ENCODE measurements at regions not wholly inside any gene's neighbourhood (a gene's known extent, or its start where the extent isn't known, plus 50 kb on each side); places are given as distances from the start of the nearest gene placed in this dataset.

GRCh38 chr1:55447488-55447887 is 232.3 kb upstream of the USP24 start:
- peaks cover 0 to 2% of the 10 kb centered on the region in 2 experiments for H3K27me3 ChIP-seq (replicated peaks in 1 of 2; ENCODE audit: control insufficient read depth in 2 of 2, extremely low read depth in 1 of 2, insufficient read depth in 2 of 2, low read length in 1 of 2)
- H3K4me3 ChIP-seq (ENCODE audit: control insufficient read depth in 1 of 2, extremely low read depth in 1 of 2, low read length in 1 of 2), result no peak overlapping the region
- H3K27ac ChIP-seq (ENCODE audit: low read length), result no peak overlapping the region
- no peaks in the 10 kb centered on the region for H3K36me3 ChIP-seq (ENCODE audit: control insufficient read depth in 2 of 2, extremely low read depth in 1 of 2, insufficient read depth in 1 of 2, low read length in 1 of 2)
- no peak for DNase-seq
- no peak overlapping the region for H3K4me3 Mint-ChIP-seq
- no peak overlapping the region for H3K27ac Mint-ChIP-seq
- no peaks in the 10 kb centered on the region for H3K9me3 ChIP-seq
- H3K4me1 Mint-ChIP-seq, result no peaks in the 10 kb centered on the region
- WGBS (ENCODE audit: insufficient coverage), result no CpG with 5 or more reads among the region's 2 CpGs
- H3K36me3 Mint-ChIP-seq, result no peaks in the 10 kb centered on the region
- peaks cover 4 to 19% of the 10 kb centered on the region in 2 donors for H3K27me3 Mint-ChIP-seq
- ChIA-PET CTCF (no interaction called here), POLR2A (no interaction called here)
- H3K4me1 ChIP-seq (ENCODE audit: control insufficient read depth in 1 of 2, extremely low read depth in 1 of 2, insufficient read depth in 2 of 2, low read length in 2 of 2), result no peaks in the 10 kb centered on the region
- H3K9me3 Mint-ChIP-seq, result no peaks in the 10 kb centered on the region
- ATAC-seq (replicated peaks in 1 of 4), result no peak

GRCh38 chr1:55446351-55446750 is 231.2 kb upstream of the USP24 start:
- Histone ChIP-seq H3K27me3 (replicated peaks in 1 of 2; ENCODE audit: control insufficient read depth in 2 of 2, extremely low read depth in 1 of 2, insufficient read depth in 2 of 2, low read length in 1 of 2) (peaks cover 0 to 2% of the 10 kb centered on the region in 2 experiments), H3K4me3 (ENCODE audit: control insufficient read depth in 1 of 2, extremely low read depth in 1 of 2, low read length in 1 of 2) (no peak overlapping the region), H3K27ac (ENCODE audit: low read length) (no peak overlapping the region), H3K4me1 (ENCODE audit: control insufficient read depth in 1 of 2, extremely low read depth in 1 of 2, insufficient read depth in 2 of 2, low read length in 2 of 2) (no peaks in the 10 kb centered on the region), H3K9me3 (no peaks in the 10 kb centered on the region), H3K36me3 (ENCODE audit: control insufficient read depth in 2 of 2, extremely low read depth in 1 of 2, insufficient read depth in 1 of 2, low read length in 1 of 2) (no peaks in the 10 kb centered on the region)
- ChIA-PET CTCF (no interaction called here), POLR2A (no interaction called here)
- Mint-ChIP-seq H3K36me3 (no peaks in the 10 kb centered on the region), H3K4me1 (no peaks in the 10 kb centered on the region), H3K27ac (no peak overlapping the region), H3K27me3 (peaks cover 2 to 16% of the 10 kb centered on the region in 2 donors), H3K9me3 (no peaks in the 10 kb centered on the region), H3K4me3 (no peak overlapping the region)
- no peak for DNase-seq
- no peak for ATAC-seq (replicated peaks in 1 of 4)
- no CpG with 5 or more reads among the region's 2 CpGs for WGBS (ENCODE audit: insufficient coverage)

GRCh38 chr1:55445416-55445815 is 230.3 kb upstream of the USP24 start:
- no peak overlapping the region for H3K27ac Mint-ChIP-seq
- WGBS (ENCODE audit: insufficient coverage), result 0% methylated on average over 1 of the region's 2 CpGs
- DNase-seq, result no peak
- no peaks in the 10 kb centered on the region for H3K9me3 ChIP-seq
- no peak for ATAC-seq (replicated peaks in 1 of 4)
- H3K4me3 Mint-ChIP-seq, result no peak overlapping the region
- H3K27me3 Mint-ChIP-seq, result peaks cover 2 to 13% of the 10 kb centered on the region in 2 donors
- no peaks in the 10 kb centered on the region for H3K4me1 Mint-ChIP-seq
- no peaks in the 10 kb centered on the region for H3K36me3 Mint-ChIP-seq
- no peaks in the 10 kb centered on the region for H3K4me1 ChIP-seq (ENCODE audit: control insufficient read depth in 1 of 2, extremely low read depth in 1 of 2, insufficient read depth in 2 of 2, low read length in 2 of 2)
- POLR2A ChIA-PET, result no interaction called here
- H3K4me3 ChIP-seq (ENCODE audit: control insufficient read depth in 1 of 2, extremely low read depth in 1 of 2, low read length in 1 of 2), result no peak overlapping the region
- no peak overlapping the region for H3K27ac ChIP-seq (ENCODE audit: low read length)
- H3K9me3 Mint-ChIP-seq, result no peaks in the 10 kb centered on the region
- H3K36me3 ChIP-seq (ENCODE audit: control insufficient read depth in 2 of 2, extremely low read depth in 1 of 2, insufficient read depth in 1 of 2, low read length in 1 of 2), result no peaks in the 10 kb centered on the region
- peaks cover 0 to 2% of the 10 kb centered on the region in 2 experiments for H3K27me3 ChIP-seq (replicated peaks in 1 of 2; ENCODE audit: control insufficient read depth in 2 of 2, extremely low read depth in 1 of 2, insufficient read depth in 2 of 2, low read length in 1 of 2)
- CTCF ChIA-PET, result no interaction called here

GRCh38 chr1:55444667-55445066 is 229.5 kb upstream of the USP24 start:
- POLR2A ChIA-PET, result no interaction called here
- peaks cover 2 to 10% of the 10 kb centered on the region in 2 donors for H3K27me3 Mint-ChIP-seq

GRCh38 chr1:55443175-55443915 is 228.2 kb upstream of the USP24 start:
- H3K4me3 Mint-ChIP-seq, result no peak overlapping the region
- peaks cover 2 to 9% of the 10 kb centered on the region in 2 donors for H3K27me3 Mint-ChIP-seq
- ATAC-seq (replicated peaks in 1 of 4) (no peak), DNase-seq (no peak)
- Histone ChIP-seq H3K36me3 (ENCODE audit: control insufficient read depth in 2 of 2, extremely low read depth in 1 of 2, insufficient read depth in 1 of 2, low read length in 1 of 2) (no peaks in the 10 kb centered on the region), H3K9me3 (no peaks in the 10 kb centered on the region), H3K27me3 (replicated peaks in 1 of 2; ENCODE audit: control insufficient read depth in 2 of 2, extremely low read depth in 1 of 2, insufficient read depth in 2 of 2, low read length in 1 of 2) (peaks cover 0 to 2% of the 10 kb centered on the region in 2 experiments), H3K4me3 (ENCODE audit: control insufficient read depth in 1 of 2, extremely low read depth in 1 of 2, low read length in 1 of 2) (no peak overlapping the region), H3K4me1 (ENCODE audit: control insufficient read depth in 1 of 2, extremely low read depth in 1 of 2, insufficient read depth in 2 of 2, low read length in 2 of 2) (no peaks in the 10 kb centered on the region), H3K27ac (ENCODE audit: low read length) (no peak overlapping the region)
- no peak overlapping the region for H3K27ac Mint-ChIP-seq
- 91% methylated on average over 6 of the region's 7 CpGs for WGBS (ENCODE audit: insufficient coverage)
- CTCF ChIA-PET, result no interaction called here
- H3K4me1 Mint-ChIP-seq, result no peaks in the 10 kb centered on the region
- H3K36me3 Mint-ChIP-seq, result no peaks in the 10 kb centered on the region
- H3K9me3 Mint-ChIP-seq, result peaks cover 0 to 3% (median 0%) of the 10 kb centered on the region in 3 donors
- POLR2A ChIA-PET, result no interaction called here

More at GRCh38 chr1:55444667-55445066, 229.5 kb upstream of the USP24 start:
- H3K9me3 ChIP-seq, result no peaks in the 10 kb centered on the region
- no peaks in the 10 kb centered on the region for H3K4me1 ChIP-seq (ENCODE audit: control insufficient read depth in 1 of 2, extremely low read depth in 1 of 2, insufficient read depth in 2 of 2, low read length in 2 of 2)
- Mint-ChIP-seq H3K27ac (no peak overlapping the region), H3K9me3 (no peaks in the 10 kb centered on the region), H3K4me3 (no peak overlapping the region), H3K36me3 (no peaks in the 10 kb centered on the region), H3K4me1 (no peaks in the 10 kb centered on the region)
- H3K27ac ChIP-seq (ENCODE audit: low read length), result no peak overlapping the region
- H3K27me3 ChIP-seq (replicated peaks in 1 of 2; ENCODE audit: control insufficient read depth in 2 of 2, extremely low read depth in 1 of 2, insufficient read depth in 2 of 2, low read length in 1 of 2), result peaks cover 0 to 2% of the 10 kb centered on the region in 2 experiments
- DNase-seq (no peak), ATAC-seq (replicated peaks in 1 of 4) (no peak)
- no CpG with 5 or more reads among the region's 1 CpG for WGBS (ENCODE audit: insufficient coverage)
- CTCF ChIA-PET, result no interaction called here
- H3K36me3 ChIP-seq (ENCODE audit: control insufficient read depth in 2 of 2, extremely low read depth in 1 of 2, insufficient read depth in 1 of 2, low read length in 1 of 2), result no peaks in the 10 kb centered on the region
- H3K4me3 ChIP-seq (ENCODE audit: control insufficient read depth in 1 of 2, extremely low read depth in 1 of 2, low read length in 1 of 2), result no peak overlapping the region

- Mint-ChIP-seq H3K9me3 (peaks cover 0 to 3% (median 0%) of the 10 kb centered on the region in 3 donors), H3K27me3 (peaks cover 2 to 5% of the 10 kb centered on the region in 2 donors), H3K4me1 (no peaks in the 10 kb centered on the region), H3K27ac (no peak overlapping the region), H3K4me3 (no peak overlapping the region), H3K36me3 (no peaks in the 10 kb centered on the region)
- Histone ChIP-seq H3K27ac (ENCODE audit: low read length) (no peak overlapping the region), H3K36me3 (ENCODE audit: control insufficient read depth in 2 of 2, extremely low read depth in 1 of 2, insufficient read depth in 1 of 2, low read length in 1 of 2) (no peaks in the 10 kb centered on the region), H3K27me3 (replicated peaks in 1 of 2; ENCODE audit: control insufficient read depth in 2 of 2, extremely low read depth in 1 of 2, insufficient read depth in 2 of 2, low read length in 1 of 2) (peaks cover 0 to 2% of the 10 kb centered on the region in 2 experiments), H3K4me3 (ENCODE audit: control insufficient read depth in 1 of 2, extremely low read depth in 1 of 2, low read length in 1 of 2) (no peak overlapping the region), H3K9me3 (no peaks in the 10 kb centered on the region), H3K4me1 (ENCODE audit: control insufficient read depth in 1 of 2, extremely low read depth in 1 of 2, insufficient read depth in 2 of 2, low read length in 2 of 2) (no peaks in the 10 kb centered on the region)
- ATAC-seq (replicated peaks in 1 of 4), result no peak
- no CpG with 5 or more reads among the region's 1 CpG for WGBS (ENCODE audit: insufficient coverage)
- no peak for DNase-seq
- POLR2A ChIA-PET, result no interaction called here
- CTCF ChIA-PET, result no interaction called here
Measured at GRCh38 chr1:55441489-55441888, 226.3 kb upstream of the USP24 start.

GRCh38 chr1:55437692-55438091 is 222.5 kb upstream of the USP24 start:
- Histone ChIP-seq H3K27me3 (replicated peaks in 1 of 2; ENCODE audit: control insufficient read depth in 2 of 2, extremely low read depth in 1 of 2, insufficient read depth in 2 of 2, low read length in 1 of 2) (no peaks in the 10 kb centered on the region), H3K36me3 (ENCODE audit: control insufficient read depth in 2 of 2, extremely low read depth in 1 of 2, insufficient read depth in 1 of 2, low read length in 1 of 2) (no peaks in the 10 kb centered on the region), H3K4me1 (ENCODE audit: control insufficient read depth in 1 of 2, extremely low read depth in 1 of 2, insufficient read depth in 2 of 2, low read length in 2 of 2) (no peaks in the 10 kb centered on the region), H3K4me3 (ENCODE audit: control insufficient read depth in 1 of 2, extremely low read depth in 1 of 2, low read length in 1 of 2) (no peak overlapping the region), H3K27ac (ENCODE audit: low read length) (no peak overlapping the region), H3K9me3 (no peaks in the 10 kb centered on the region)
- no CpG with 5 or more reads among the region's 2 CpGs for WGBS (ENCODE audit: insufficient coverage)
- H3K4me1 Mint-ChIP-seq, result no peaks in the 10 kb centered on the region
- no peak overlapping the region for H3K27ac Mint-ChIP-seq
- H3K27me3 Mint-ChIP-seq, result peaks cover 0 to 5% of the 10 kb centered on the region in 2 donors
- ATAC-seq (replicated peaks in 1 of 4), result no peak
- no peak for DNase-seq
- no peaks in the 10 kb centered on the region for H3K36me3 Mint-ChIP-seq
- no peak overlapping the region for H3K4me3 Mint-ChIP-seq
- H3K9me3 Mint-ChIP-seq, result peaks cover 0 to 14% (median 3%) of the 10 kb centered on the region in 3 donors
- CTCF ChIA-PET, result no interaction called here
- POLR2A ChIA-PET, result no interaction called here
